LNCaP clone FGC (cell line): ENCODE measurements at regions not wholly inside any gene's neighbourhood (a gene's known extent, or its start where the extent isn't known, plus 50 kb on each side); places are given as distances from the start of the nearest gene placed in this dataset.

Source experiments
- DNase-seq: peaks from one replicate; pipeline ENCODE4 v3.0.0-alpha.2; 2011; ENCODE audit warnings: low read depth
- H3K4me3 ChIP-seq: 2 replicates; pipeline ENCODE4 v1.5.1; 2011; ENCODE audit warnings: mild to moderate bottlenecking, low read depth, low read length, control low read depth
- CTCF ChIP-seq: IDR thresholded peaks from 2 replicates; pipeline ENCODE4 v1.5.1; 2012; ENCODE audit warnings: mild to moderate bottlenecking; ENCODE audit not compliant: control insufficient read depth, insufficient read depth; ENCODE audit errors: extremely low read depth

GRCh38 chr4:22897520-22898108, 204.9 kb downstream of the GBA3 start:
- no peak overlapping the region for H3K4me3 ChIP-seq
- DNase-seq: no peak
- peak; percentile 72 for TF ChIP-seq CTCF

- no peak overlapping the region for H3K4me3 ChIP-seq
- DNase-seq: no peak
- TF ChIP-seq CTCF: no peak
Measured at GRCh38 chr4:22895482-22895881, 202.7 kb downstream of the GBA3 start.

DNA sequence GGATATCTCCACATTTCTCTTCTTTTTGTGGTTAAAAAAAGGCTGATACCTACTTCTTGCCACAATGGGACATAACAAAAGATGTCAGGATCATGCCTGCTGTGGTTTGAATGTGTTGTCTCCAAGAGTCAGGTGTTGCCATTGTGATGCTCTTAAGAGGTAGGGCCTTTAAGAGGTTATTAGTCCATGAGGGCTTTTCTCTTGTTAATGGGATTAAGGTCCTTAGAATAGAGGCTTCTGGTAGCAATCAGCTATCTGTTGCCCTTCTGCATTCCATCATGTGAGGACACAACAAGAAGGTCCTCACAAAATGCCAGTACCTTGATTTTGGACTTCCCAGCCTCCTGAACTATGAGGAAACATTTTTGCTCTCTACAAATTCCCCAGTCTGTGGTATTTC, 191.4 kb downstream of the GBA3 start:
- DNase-seq: no peak
- no peak for TF ChIP-seq CTCF
- H3K4me3 ChIP-seq: no peak overlapping the region

GRCh38 chr4:22881411-22881810, 188.7 kb downstream of the GBA3 start:
- H3K4me3 ChIP-seq: no peak overlapping the region
- no peak for TF ChIP-seq CTCF
- no peak for DNase-seq

DNA sequence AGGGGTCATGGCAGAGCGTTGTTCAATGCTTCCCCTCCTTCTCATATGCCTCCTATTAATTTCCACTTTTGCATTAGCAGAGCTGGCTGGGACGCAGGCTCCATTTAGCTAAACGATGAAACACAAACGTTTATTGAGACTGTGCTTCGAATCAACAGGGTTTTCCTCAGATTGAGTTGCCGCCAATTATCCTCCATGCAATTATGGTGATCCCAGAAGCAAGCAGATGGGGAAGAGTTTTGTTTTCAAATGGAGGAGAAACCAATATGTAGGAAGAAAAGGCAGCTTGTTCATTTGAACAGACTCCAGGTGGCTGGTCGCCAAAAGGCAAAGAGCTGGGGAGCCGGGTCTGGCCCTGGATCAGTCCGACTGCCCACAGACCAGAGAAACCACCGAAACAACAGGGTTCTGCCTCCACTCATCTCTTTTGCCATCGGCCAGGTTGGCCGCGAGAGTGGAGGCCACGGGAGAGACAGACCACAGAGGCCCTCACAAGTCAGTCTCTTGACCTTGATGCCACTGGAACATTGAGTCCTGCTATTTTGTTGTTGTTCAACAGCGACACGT, 184.8 kb downstream of the GBA3 start:
- no peak for DNase-seq
- no peak overlapping the region for H3K4me3 ChIP-seq
- TF ChIP-seq CTCF: no peak

GRCh38 chr4:22876270-22876669, 183.5 kb downstream of the GBA3 start:
- TF ChIP-seq CTCF: no peak
- no peak overlapping the region for H3K4me3 ChIP-seq
- DNase-seq: no peak
